ENCODE measurements at regions not wholly inside any gene's neighbourhood (a gene's known extent, or its start where the extent isn't known, plus 50 kb on each side); places are given as distances from the start of the nearest gene placed in this dataset.

- DNase-seq (ENCODE audit: low read depth), result no peak
- TF ChIP-seq, protein P1, sequence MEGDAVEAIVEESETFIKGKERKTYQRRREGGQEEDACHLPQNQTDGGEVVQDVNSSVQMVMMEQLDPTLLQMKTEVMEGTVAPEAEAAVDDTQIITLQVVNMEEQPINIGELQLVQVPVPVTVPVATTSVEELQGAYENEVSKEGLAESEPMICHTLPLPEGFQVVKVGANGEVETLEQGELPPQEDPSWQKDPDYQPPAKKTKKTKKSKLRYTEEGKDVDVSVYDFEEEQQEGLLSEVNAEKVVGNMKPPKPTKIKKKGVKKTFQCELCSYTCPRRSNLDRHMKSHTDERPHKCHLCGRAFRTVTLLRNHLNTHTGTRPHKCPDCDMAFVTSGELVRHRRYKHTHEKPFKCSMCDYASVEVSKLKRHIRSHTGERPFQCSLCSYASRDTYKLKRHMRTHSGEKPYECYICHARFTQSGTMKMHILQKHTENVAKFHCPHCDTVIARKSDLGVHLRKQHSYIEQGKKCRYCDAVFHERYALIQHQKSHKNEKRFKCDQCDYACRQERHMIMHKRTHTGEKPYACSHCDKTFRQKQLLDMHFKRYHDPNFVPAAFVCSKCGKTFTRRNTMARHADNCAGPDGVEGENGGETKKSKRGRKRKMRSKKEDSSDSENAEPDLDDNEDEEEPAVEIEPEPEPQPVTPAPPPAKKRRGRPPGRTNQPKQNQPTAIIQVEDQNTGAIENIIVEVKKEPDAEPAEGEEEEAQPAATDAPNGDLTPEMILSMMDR (IDR thresholded peaks at IDR 0.05; ENCODE audit: low read depth, low read length), result no peak
- TF ChIP-seq, protein P2, sequence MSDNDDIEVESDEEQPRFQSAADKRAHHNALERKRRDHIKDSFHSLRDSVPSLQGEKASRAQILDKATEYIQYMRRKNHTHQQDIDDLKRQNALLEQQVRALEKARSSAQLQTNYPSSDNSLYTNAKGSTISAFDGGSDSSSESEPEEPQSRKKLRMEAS (IDR thresholded peaks at IDR 0.05; ENCODE audit: low read depth, low read length), result no peak
- TF ChIP-seq MYC (IDR thresholded peaks at IDR 0.05; ENCODE audit: low read depth, low read length) (no peak), POLR2A (IDR thresholded peaks at IDR 0.05; ENCODE audit: extremely low read depth, insufficient read length) (no peak)
These were observed 92.5 kb downstream of the ZIC5 start for GRCh38 chr13:99878921-99879610.

GRCh38 chr13:99876651-99877050, 94.9 kb downstream of the ZIC5 start:
- TF ChIP-seq MYC (IDR thresholded peaks at IDR 0.05; ENCODE audit: low read depth, low read length), result no peak
- no peak for TF ChIP-seq POLR2A (IDR thresholded peaks at IDR 0.05; ENCODE audit: extremely low read depth, insufficient read length)
- TF ChIP-seq, protein P1 (IDR thresholded peaks at IDR 0.05; ENCODE audit: low read depth, low read length), result no peak
- TF ChIP-seq, protein P2 (IDR thresholded peaks at IDR 0.05; ENCODE audit: low read depth, low read length), result no peak
- no peak overlapping the region for H3K4me3 ChIP-seq (ENCODE audit: low read depth, low read length)
- no peak for DNase-seq (ENCODE audit: low read depth)

More at GRCh38 chr13:99878921-99879610, 92.5 kb downstream of the ZIC5 start:
- no peak overlapping the region for H3K4me3 ChIP-seq (ENCODE audit: low read depth, low read length)

DNA sequence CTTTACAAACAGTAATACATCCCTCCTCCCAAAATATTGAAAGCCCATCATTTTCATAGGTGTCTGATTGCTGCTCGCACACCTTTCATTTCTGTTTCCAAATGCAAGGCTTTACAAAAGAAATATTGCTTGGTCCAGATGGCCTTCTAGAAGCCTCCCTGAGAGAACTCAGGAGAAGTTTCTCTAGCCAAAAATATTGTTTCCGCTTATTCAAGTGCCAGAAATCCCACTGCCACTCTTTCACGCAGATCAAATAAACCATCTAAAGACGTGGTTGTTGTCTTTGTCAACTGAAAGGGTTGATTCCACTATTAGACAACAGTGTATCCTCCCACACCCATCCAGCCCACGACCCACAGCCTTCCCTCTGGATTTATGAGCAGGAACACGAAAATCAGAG, 96.2 kb downstream of the ZIC5 start:
- DNase-seq (ENCODE audit: low read depth), result no peak
- H3K4me3 ChIP-seq (ENCODE audit: low read depth, low read length), result no peak overlapping the region
- TF ChIP-seq, protein P1 (IDR thresholded peaks at IDR 0.05; ENCODE audit: low read depth, low read length), result no peak
- TF ChIP-seq MYC (IDR thresholded peaks at IDR 0.05; ENCODE audit: low read depth, low read length) (no peak), POLR2A (IDR thresholded peaks at IDR 0.05; ENCODE audit: extremely low read depth, insufficient read length) (no peak)
- TF ChIP-seq, protein P2 (IDR thresholded peaks at IDR 0.05; ENCODE audit: low read depth, low read length), result no peak

DNA sequence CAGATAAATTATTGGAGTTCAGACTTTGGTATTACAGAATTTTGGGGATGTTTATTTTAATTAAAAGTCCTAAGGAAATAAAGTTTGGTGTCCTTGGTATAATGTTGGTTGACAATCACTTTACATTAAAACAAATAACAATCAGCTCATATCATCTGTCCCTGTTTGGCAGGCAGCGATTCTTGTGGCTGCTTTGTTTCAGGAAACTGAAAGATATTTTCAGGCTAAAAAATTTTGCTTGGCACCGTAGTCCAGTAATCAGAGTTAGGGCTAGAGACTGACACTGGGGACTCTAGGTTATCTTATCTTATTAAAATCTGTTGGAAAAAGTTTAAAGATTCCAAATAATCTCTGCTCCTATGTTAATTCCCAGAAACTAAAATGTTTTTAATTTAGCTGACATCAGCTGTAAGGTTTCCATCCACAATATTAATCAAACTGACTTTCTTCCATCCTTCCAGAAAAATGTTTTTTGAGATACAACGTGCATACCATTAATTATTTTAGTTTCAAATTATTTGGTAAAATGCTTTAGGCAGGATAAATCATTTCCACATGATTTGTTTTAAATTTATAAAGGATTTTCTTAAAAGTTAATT, 97.6 kb downstream of the ZIC5 start:
- TF ChIP-seq, protein P2 (IDR thresholded peaks at IDR 0.05; ENCODE audit: low read depth, low read length), result no peak
- no peak for TF ChIP-seq POLR2A (IDR thresholded peaks at IDR 0.05; ENCODE audit: extremely low read depth, insufficient read length)
- no peak for TF ChIP-seq MYC (IDR thresholded peaks at IDR 0.05; ENCODE audit: low read depth, low read length)
- TF ChIP-seq, protein P1 (IDR thresholded peaks at IDR 0.05; ENCODE audit: low read depth, low read length), result no peak
- DNase-seq (ENCODE audit: low read depth), result no peak
- no peak overlapping the region for H3K4me3 ChIP-seq (ENCODE audit: low read depth, low read length)

GRCh38 chr13:99873141-99873540, 98.4 kb downstream of the ZIC5 start:
- H3K4me3 ChIP-seq (ENCODE audit: low read depth, low read length), result no peak overlapping the region
- TF ChIP-seq, protein P2 (IDR thresholded peaks at IDR 0.05; ENCODE audit: low read depth, low read length), result no peak
- TF ChIP-seq POLR2A (IDR thresholded peaks at IDR 0.05; ENCODE audit: extremely low read depth, insufficient read length) (no peak), MYC (IDR thresholded peaks at IDR 0.05; ENCODE audit: low read depth, low read length) (no peak)
- TF ChIP-seq, protein P1 (IDR thresholded peaks at IDR 0.05; ENCODE audit: low read depth, low read length), result no peak
- no peak for DNase-seq (ENCODE audit: low read depth)
